Hematopoietic multipotent progenitor cell treated with erythropoietin and hydrocortisone succinate and interleukin-3 and kit ligand, for 17 days (in vitro differentiated cells): ENCODE measurements at regions not wholly inside any gene's neighbourhood (a gene's known extent, or its start where the extent isn't known, plus 50 kb on each side); places are given as distances from the start of the nearest gene placed in this dataset.

Source experiments
- DNase-seq: peaks from one replicate; pipeline ENCODE4 v3.0.0-alpha.2; 2015; ENCODE audit warnings: low spot score

GRCh38 chr11:115897707-115898106 lies 393.5 kb upstream of the CADM1 start:
- DNase-seq: no peak

- DNase-seq: no peak
Observed at GRCh38 chr11:115896084-115896483, 391.9 kb upstream of the CADM1 start.

GRCh38 chr11:115895594-115895993 lies 391.4 kb upstream of the CADM1 start:
- no peak for DNase-seq

GRCh38 chr11:115894176-115894575 lies 390.0 kb upstream of the CADM1 start:
- DNase-seq: no peak

GRCh38 chr11:115893461-115894099 lies 389.4 kb upstream of the CADM1 start:
- no peak for DNase-seq

- DNase-seq: no peak
Observed at GRCh38 chr11:115892016-115892415, 387.8 kb upstream of the CADM1 start.

GRCh38 chr11:115891581-115891980 lies 387.4 kb upstream of the CADM1 start:
- no peak for DNase-seq

- no peak for DNase-seq
Observed at GRCh38 chr11:115890500-115890899, 386.3 kb upstream of the CADM1 start.

- DNase-seq: no peak
Observed at GRCh38 chr11:115889712-115890111, 385.5 kb upstream of the CADM1 start.

GRCh38 chr11:115887727-115888126 lies 383.5 kb upstream of the CADM1 start:
- DNase-seq: no peak

GRCh38 chr11:115887316-115887715 lies 383.1 kb upstream of the CADM1 start:
- no peak for DNase-seq

- no peak for DNase-seq
Observed at GRCh38 chr11:115886422-115886733, 382.2 kb upstream of the CADM1 start.

- DNase-seq: no peak
Observed at GRCh38 chr11:115885535-115886421, 381.6 kb upstream of the CADM1 start.

- DNase-seq: no peak
Observed at GRCh38 chr11:115884800-115885534, 380.8 kb upstream of the CADM1 start.

- no peak for DNase-seq
Observed at GRCh38 chr11:115874843-115875242, 370.6 kb upstream of the CADM1 start.

- no peak for DNase-seq
Observed at GRCh38 chr11:115873813-115874212, 369.6 kb upstream of the CADM1 start.

GRCh38 chr11:115872416-115872815 lies 368.2 kb upstream of the CADM1 start:
- no peak for DNase-seq

GRCh38 chr11:115871161-115871760 lies 367.0 kb upstream of the CADM1 start:
- DNase-seq: no peak

- DNase-seq: no peak
Observed at GRCh38 chr11:115869780-115870431, 365.7 kb upstream of the CADM1 start.

GRCh38 chr11:115869131-115869530 lies 364.9 kb upstream of the CADM1 start:
- DNase-seq: no peak

GRCh38 chr11:115860246-115860645 lies 356.0 kb upstream of the CADM1 start:
- no peak for DNase-seq

GRCh38 chr11:115848611-115849010 lies 344.4 kb upstream of the CADM1 start:
- DNase-seq: no peak
